RWPE1 (cell line): ENCODE measurements at regions not wholly inside any gene's neighbourhood (a gene's known extent, or its start where the extent isn't known, plus 50 kb on each side); places are given as distances from the start of the nearest gene placed in this dataset.

Source experiments
- CTCF ChIA-PET: fragments of 350-600 bp; sonication (Branson Sonifier 250); formaldehyde crosslinking; extraction: SDS; loops from one replicate; lab custom pipeline; 2021; lab: Yijun Ruan, JAX
- POLR2A ChIA-PET: fragments of 400-600 bp; formaldehyde crosslinking; extraction: SDS; loops from one replicate; lab custom pipeline; 2020; ENCODE audit warnings: antibody characterized with exemption; ENCODE audit not compliant: low non-redundant PET; lab: Yijun Ruan, JAX
- DNase-seq: peaks from one replicate; pipeline ENCODE4 v3.0.0; 2012; ENCODE audit warnings: low spot score
- H3K27ac ChIP-seq: fragments of 450-650 bp; 2 replicates; pipeline ENCODE4 v1.5.1; 2017
- TF ChIP-seq, protein P1 (sequence below): fragments of 450-650 bp; conservative IDR thresholded peaks from 2 replicates; pipeline ENCODE4 v1.5.1; 2017; ENCODE audit warnings: low read depth, mild to moderate bottlenecking

DNA sequence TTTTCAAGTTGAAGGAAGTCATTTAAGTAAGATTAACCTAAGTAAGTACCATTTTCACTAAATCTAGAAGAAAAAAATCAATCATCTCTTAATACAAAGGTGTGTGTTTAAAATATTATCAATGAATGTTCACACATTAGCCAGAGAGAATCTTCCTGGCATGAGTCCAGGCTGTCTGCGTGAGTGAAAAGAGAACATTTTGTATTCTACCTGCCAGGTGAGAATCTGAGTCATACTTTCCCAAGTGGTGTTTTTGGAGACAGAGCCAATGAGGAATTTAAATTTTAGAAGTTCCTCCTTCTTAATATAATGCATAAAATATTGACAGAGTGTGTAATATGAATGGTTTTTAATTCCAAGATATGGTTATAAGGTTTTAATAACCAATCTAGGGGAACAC lies 371.8 kb upstream of the NR3C2 start:
- TF ChIP-seq, protein P1, sequence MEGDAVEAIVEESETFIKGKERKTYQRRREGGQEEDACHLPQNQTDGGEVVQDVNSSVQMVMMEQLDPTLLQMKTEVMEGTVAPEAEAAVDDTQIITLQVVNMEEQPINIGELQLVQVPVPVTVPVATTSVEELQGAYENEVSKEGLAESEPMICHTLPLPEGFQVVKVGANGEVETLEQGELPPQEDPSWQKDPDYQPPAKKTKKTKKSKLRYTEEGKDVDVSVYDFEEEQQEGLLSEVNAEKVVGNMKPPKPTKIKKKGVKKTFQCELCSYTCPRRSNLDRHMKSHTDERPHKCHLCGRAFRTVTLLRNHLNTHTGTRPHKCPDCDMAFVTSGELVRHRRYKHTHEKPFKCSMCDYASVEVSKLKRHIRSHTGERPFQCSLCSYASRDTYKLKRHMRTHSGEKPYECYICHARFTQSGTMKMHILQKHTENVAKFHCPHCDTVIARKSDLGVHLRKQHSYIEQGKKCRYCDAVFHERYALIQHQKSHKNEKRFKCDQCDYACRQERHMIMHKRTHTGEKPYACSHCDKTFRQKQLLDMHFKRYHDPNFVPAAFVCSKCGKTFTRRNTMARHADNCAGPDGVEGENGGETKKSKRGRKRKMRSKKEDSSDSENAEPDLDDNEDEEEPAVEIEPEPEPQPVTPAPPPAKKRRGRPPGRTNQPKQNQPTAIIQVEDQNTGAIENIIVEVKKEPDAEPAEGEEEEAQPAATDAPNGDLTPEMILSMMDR, result no peak
- DNase-seq, result peak; percentile 44
- ChIA-PET POLR2A (no interaction called here), CTCF (no interaction called here)
- no peak overlapping the region for H3K27ac ChIP-seq

DNA sequence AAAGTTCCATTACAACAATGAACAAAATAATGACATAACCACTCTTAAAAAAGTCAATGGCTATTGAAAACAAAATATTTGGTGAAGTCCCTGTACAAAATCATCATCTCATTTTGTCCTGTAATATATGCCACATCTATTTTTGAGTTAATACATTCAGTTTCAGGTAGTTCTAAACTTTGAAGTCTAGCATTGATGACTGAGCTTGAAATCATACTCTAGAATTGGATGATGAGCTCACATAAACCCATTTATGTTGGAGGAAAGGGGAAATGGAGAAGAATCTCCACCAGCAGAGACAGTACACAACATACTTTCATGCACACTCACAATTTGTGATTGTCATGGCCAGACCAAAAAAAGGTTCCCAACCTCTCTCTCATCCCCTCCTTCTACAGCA lies 371.1 kb upstream of the NR3C2 start:
- ChIA-PET CTCF (no interaction called here), POLR2A (no interaction called here)
- H3K27ac ChIP-seq, result no peak overlapping the region
- DNase-seq, result no peak
- TF ChIP-seq, protein P1, result no peak

DNA sequence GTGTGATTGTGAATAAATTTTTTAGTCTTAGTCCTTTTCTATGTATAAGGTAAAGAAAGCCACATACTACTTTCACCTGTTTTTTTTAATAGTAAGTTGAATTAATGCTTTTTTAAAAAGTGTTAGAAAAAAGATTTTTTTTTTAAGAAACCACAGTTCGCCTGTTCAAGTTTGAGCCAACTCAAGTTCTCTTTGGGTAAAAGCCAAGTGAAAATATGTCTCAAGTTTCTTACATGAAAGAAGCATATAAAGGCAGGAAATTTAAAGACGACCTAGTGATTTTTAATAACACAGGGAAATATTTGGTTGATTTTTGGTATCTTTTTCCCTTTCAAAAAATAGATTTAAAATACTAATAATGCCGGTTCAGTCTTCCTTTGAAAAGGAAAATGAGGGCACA lies 369.9 kb upstream of the NR3C2 start:
- no peak for DNase-seq
- ChIA-PET CTCF (no interaction called here), POLR2A (no interaction called here)
- TF ChIP-seq, protein P1, result no peak
- no peak overlapping the region for H3K27ac ChIP-seq

DNA sequence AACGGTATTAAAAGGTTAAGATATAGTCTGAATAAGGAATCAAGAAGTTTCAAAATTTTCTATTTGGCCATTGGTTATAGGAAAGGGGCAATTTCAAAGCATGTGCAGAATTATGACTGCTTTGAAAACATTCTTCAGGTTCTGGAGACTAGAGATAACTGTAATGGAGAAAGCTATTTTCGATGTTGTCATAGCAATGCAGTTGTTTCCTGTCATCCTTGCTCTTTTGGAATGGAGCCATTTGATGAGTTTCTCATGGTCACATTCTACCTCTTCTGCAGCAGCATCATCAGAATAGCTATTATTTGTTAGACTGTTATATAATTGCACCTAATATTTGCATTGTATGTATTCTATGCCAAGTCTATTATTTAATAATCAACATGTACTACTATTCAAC lies 368.2 kb upstream of the NR3C2 start:
- TF ChIP-seq, protein P1, result no peak
- POLR2A ChIA-PET, result no interaction called here
- no peak overlapping the region for H3K27ac ChIP-seq
- CTCF ChIA-PET, result no interaction called here
- no peak for DNase-seq

DNA sequence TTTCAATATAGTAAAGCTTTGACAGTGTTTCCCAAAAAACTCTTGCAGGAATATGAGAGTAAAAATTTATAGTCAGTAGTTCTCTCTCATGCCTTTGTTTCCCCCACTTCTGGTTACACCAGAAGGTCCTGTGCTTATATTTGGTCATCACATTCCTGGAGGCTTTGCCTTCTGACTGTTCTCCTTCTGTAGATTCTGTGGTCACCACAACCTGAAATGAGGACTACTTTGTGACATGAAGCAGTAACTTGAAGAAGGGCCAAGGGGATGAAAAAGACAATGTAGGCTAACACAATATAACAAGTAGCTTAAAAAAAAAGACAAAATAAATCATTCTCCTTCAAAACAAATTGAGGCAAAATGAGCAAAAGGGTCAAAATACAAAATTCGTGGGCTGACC lies 366.2 kb upstream of the NR3C2 start:
- ChIA-PET POLR2A (no interaction called here), CTCF (no interaction called here)
- H3K27ac ChIP-seq, result no peak overlapping the region
- DNase-seq, result no peak
- TF ChIP-seq, protein P1, result no peak

DNA sequence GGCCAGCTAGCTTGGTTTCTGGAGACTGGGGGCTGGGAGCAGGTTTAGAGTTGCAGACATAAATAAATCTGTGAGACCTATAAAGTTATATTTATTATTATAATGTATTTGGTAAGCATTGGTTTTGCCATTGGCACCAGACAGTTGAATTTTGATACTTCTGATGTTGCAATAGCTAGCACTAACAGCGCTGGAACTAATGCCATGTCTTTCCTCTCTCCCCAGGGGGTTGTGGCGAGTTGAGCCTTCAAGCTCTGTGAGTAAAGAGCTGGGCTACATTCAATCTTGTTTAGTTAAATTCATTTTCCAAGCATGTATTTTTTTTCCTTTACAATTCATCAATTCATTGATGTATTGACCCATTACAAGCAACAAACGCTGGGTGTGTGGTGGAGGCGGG lies 358.7 kb upstream of the NR3C2 start:
- no peak overlapping the region for H3K27ac ChIP-seq
- ChIA-PET POLR2A (no interaction called here), CTCF (no interaction called here)
- DNase-seq, result no peak
- TF ChIP-seq, protein P1, result no peak

DNA sequence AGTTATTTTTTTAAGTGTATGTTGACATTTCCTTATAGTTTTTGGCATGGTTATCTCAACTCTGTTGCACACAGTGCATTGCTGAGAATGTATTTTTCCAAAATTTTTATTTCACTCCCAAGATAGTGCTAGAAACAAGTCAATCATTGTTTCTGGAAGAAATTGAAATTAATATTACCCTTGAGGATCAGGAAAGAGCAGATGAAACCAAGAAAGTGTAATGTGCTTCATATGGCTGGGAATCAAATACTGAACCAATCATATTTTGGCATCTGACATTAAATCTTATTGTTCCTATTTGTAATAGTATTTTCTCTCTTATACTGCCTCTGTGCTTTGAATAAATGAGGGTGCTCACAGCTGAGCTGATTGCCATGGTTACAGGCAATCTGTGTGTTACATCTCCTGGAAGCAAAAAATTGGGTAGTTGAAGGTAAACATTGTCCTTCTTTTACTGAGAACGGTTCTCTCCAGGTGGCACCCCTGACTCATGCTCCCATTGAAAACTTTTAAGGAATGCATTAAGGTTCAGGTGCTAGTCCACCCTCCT lies 358.2 kb upstream of the NR3C2 start:
- CTCF ChIA-PET, result no interaction called here
- no peak for DNase-seq
- H3K27ac ChIP-seq, result no peak overlapping the region
- TF ChIP-seq, protein P1, result no peak
- POLR2A ChIA-PET, result no interaction called here
